A549 (cell line): ENCODE measurements at regions not wholly inside any gene's neighbourhood (a gene's known extent, or its start where the extent isn't known, plus 50 kb on each side); places are given as distances from the start of the nearest gene placed in this dataset.

Experiments used
- ATAC-seq, 2 experiments: fragments of 200-7000 bp in 1 of 2; fragments of >200 bp in 1 of 2; cut with Nextera tagmentation in 1 of 2; cut with Tn5 transposase in 1 of 2; 3 replicates each; pipeline versions ENCODE4 v1.8.0 to v1.9.1; 2018 to 2020; ENCODE audit warnings: mild to moderate bottlenecking in 1 of 2, moderate library complexity in 1 of 2
- CTCF ChIA-PET: fragments of 300-600 bp; sonication (Branson Sonifier 250); formaldehyde crosslinking; extraction: SDS; loops from one replicate; lab custom pipeline; 2021; ENCODE audit warnings: antibody characterized with exemption, inconsistent platforms; lab: Yijun Ruan, JAX
- POLR2A ChIA-PET: fragments of 350-600 bp; formaldehyde crosslinking; extraction: SDS; loops from one replicate; lab custom pipeline; 2021; ENCODE audit warnings: antibody characterized with exemption, inconsistent platforms; lab: Yijun Ruan, JAX
- DNase-seq, 2 experiments: peaks; one replicate each; pipeline versions ENCODE4 v3.0.0 to v3.0.0-alpha.2; 2011 to 2016; ENCODE audit warnings: low read depth in 1 of 2, low spot score in 1 of 2
- FAIRE-seq: peaks from 2 replicates; lab custom pipeline; 2011; peaks lifted over from hg19 to GRCh38; lab: Jason Lieb, UNC
- H3K27ac ChIP-seq, 2 experiments: fragments of >200 bp; sonication (Bioruptor Twin); formaldehyde crosslinking; 3 replicates each; pipeline ENCODE4 v1.5.1; 2016 to 2017
- H3K4me1 ChIP-seq: fragments of >200 bp; sonication (Bioruptor Twin); formaldehyde crosslinking; 3 replicates; pipeline ENCODE4 v1.6.1; 2016
- H3K4me2 ChIP-seq: fragments of >200 bp; sonication (Bioruptor Twin); formaldehyde crosslinking; 3 replicates; pipeline ENCODE4 v1.6.1; 2016
- H3K4me3 ChIP-seq: fragments of >200 bp; sonication (Bioruptor Twin); formaldehyde crosslinking; 3 replicates; pipeline ENCODE4 v1.5.1; 2016
- H3K9me3 ChIP-seq: fragments of >200 bp; sonication (Bioruptor Twin); formaldehyde crosslinking; 3 replicates; pipeline ENCODE4 v1.6.1; 2016
- BCL3 ChIP-seq: fragments of >200 bp; sonication (Bioruptor Twin); formaldehyde crosslinking; IDR thresholded peaks from 3 replicates; pipeline ENCODE4 v1.6.1; 2016
- CBX8 ChIP-seq: fragments of 200-600 bp; sonication (generic); IDR thresholded peaks from 2 replicates; pipeline ENCODE4 v1.6.1; 2016
- CHD4 ChIP-seq: fragments of 200-600 bp; sonication (generic); IDR thresholded peaks from 2 replicates; pipeline ENCODE4 v1.6.1; 2016; ENCODE audit warnings: antibody characterized with exemption, mild to moderate bottlenecking, borderline replicate concordance
- EHMT2 ChIP-seq: fragments of 200-600 bp; sonication (generic); IDR thresholded peaks from 2 replicates; pipeline ENCODE4 v1.6.1; 2016; ENCODE audit warnings: antibody characterized with exemption, low read depth, mild to moderate bottlenecking, moderate library complexity
- ELK1 ChIP-seq: fragments of 150-350 bp; IDR thresholded peaks from 2 replicates; pipeline ENCODE4 v1.6.1; 2014; ENCODE audit warnings: low read depth, mild to moderate bottlenecking, low read length
- FOSL2 ChIP-seq, 2 experiments: fragments of 450-650 bp in 1 of 2; fragments of >200 bp in 1 of 2; sonication (Bioruptor Twin) in 1 of 2; formaldehyde crosslinking; IDR thresholded peaks; 2 replicates each; pipeline versions ENCODE4 v1.5.0 to v1.6.1; 2016 to 2020; ENCODE audit warnings: mild to moderate bottlenecking in 1 of 2, moderate library complexity in 1 of 2
- HDAC2 ChIP-seq: fragments of 200-600 bp; sonication (generic); IDR thresholded peaks from 2 replicates; pipeline ENCODE4 v1.6.1; 2016
- HMGXB4 ChIP-seq: fragments of 250-450 bp; sonication (Bioruptor Pico); IDR thresholded peaks from 2 replicates; pipeline ENCODE4 v1.5.0; 2021; ENCODE audit warnings: mild to moderate bottlenecking, moderate library complexity, borderline replicate concordance
- HOXA7 ChIP-seq: fragments of 250-450 bp; sonication (Bioruptor Pico); IDR thresholded peaks from 2 replicates; pipeline ENCODE4 v1.5.0; 2020; ENCODE audit warnings: mild to moderate bottlenecking, moderate library complexity
- HOXB13 ChIP-seq: fragments of 250-450 bp; sonication (Bioruptor Pico); IDR thresholded peaks from 2 replicates; pipeline ENCODE4 v1.5.0; 2020; ENCODE audit warnings: low read depth, mild to moderate bottlenecking, moderate library complexity
- MAX ChIP-seq: IDR thresholded peaks from 2 replicates; pipeline ENCODE4 v1.6.1; 2012
- PHF8 ChIP-seq: fragments of 200-600 bp; sonication (generic); IDR thresholded peaks from 2 replicates; pipeline ENCODE4 v1.6.1; 2016; ENCODE audit warnings: low read depth, mild to moderate bottlenecking, antibody characterized with exemption, moderate library complexity, borderline replicate concordance
- POLR2A ChIP-seq: IDR thresholded peaks from 2 replicates; pipeline ENCODE4 v1.6.1; 2012; ENCODE audit warnings: mild to moderate bottlenecking, low read length
- USF2 ChIP-seq: fragments of 450-650 bp; IDR thresholded peaks from 2 replicates; pipeline ENCODE4 v1.6.1; 2014; ENCODE audit warnings: antibody characterized with exemption
- ZNF302 ChIP-seq: fragments of 250-450 bp; sonication (Bioruptor Pico); IDR thresholded peaks from 2 replicates; pipeline ENCODE4 v1.9.0; 2021; ENCODE audit warnings: inconsistent platforms, mild to moderate bottlenecking, moderate library complexity
- WGBS: methylation state at CpG from one replicate; pipeline ENCODE4 v1.1.6; 2017; ENCODE audit errors: missing lambda C conversion rate; 5-methylcytosine and 5-hydroxymethylcytosine counted together

GRCh38 chr13:61774903-61775302 lies 359.3 kb upstream of the PCDH20 start (continued):
- TF ChIP-seq EHMT2 (no peak), POLR2A (no peak), HOXA7 (CRISPR knock-in tag) (no peak)

- DNase-seq (no peak), FAIRE-seq (no peak), ATAC-seq (no peak)
- no peak overlapping the region for H3K4me2 ChIP-seq
- ChIA-PET POLR2A (no interaction called here), CTCF (no interaction called here)
- H3K9me3 ChIP-seq, result no peaks in the 10 kb centered on the region
- H3K4me3 ChIP-seq, result no peak overlapping the region
- no peak for TF ChIP-seq HMGXB4
- H3K27ac ChIP-seq, result no peak overlapping the region
- H3K4me1 ChIP-seq, result no peaks in the 10 kb centered on the region
- WGBS, result 7% methylated on average over 4 of the region's 4 CpGs
Observed at GRCh38 chr13:61770681-61771080, 355.0 kb upstream of the PCDH20 start.

GRCh38 chr13:61768175-61768574 lies 352.5 kb upstream of the PCDH20 start:
- 7% methylated on average over 2 of the region's 2 CpGs for WGBS
- H3K4me2 ChIP-seq, result no peak overlapping the region
- no peak for FAIRE-seq
- TF ChIP-seq USF2 (no peak), FOSL2 (IDR thresholded peaks at IDR 0.05) (no peak), FOSL2 (CRISPR knock-in tag; IDR thresholded peaks at IDR 0.05) (no peak), CBX8 (no peak), HOXB13 (CRISPR knock-in tag) (no peak), HMGXB4 (no peak), HDAC2 (no peak), PHF8 (no peak), CHD4 (no peak), BCL3 (no peak), ELK1 (no peak), ZNF302 (CRISPR knock-in tag) (no peak), MAX (no peak)
- TF ChIP-seq, all 56 proteins: peak for 0
- no peak for ATAC-seq
- CTCF ChIA-PET, result no interaction called here
- Histone ChIP-seq H3K9me3 (no peaks in the 10 kb centered on the region), H3K4me1 (no peaks in the 10 kb centered on the region), H3K4me3 (no peak overlapping the region), H3K27ac (no peak overlapping the region)
- DNase-seq, result no peak
- POLR2A ChIA-PET, result no interaction called here
